Fibroblast of peridontal ligament (primary cell): ENCODE measurements at regions not wholly inside any gene's neighbourhood (a gene's known extent, or its start where the extent isn't known, plus 50 kb on each side); places are given as distances from the start of the nearest gene placed in this dataset.

Experiments used
- DNase-seq: peaks from one replicate; pipeline ENCODE4 v3.0.0-alpha.2; 2010; ENCODE audit errors: extremely low read depth

- DNase-seq: no peak
These were observed 55.7 kb downstream of the RTL6 start for GRCh38 chr22:44442186-44442815.

GRCh38 chr22:44441401-44442185 lies 56.4 kb downstream of the RTL6 start:
- DNase-seq: no peak

GRCh38 chr22:44440224-44441160 lies 57.5 kb downstream of the RTL6 start:
- no peak for DNase-seq

- DNase-seq: no peak
These were observed 58.4 kb downstream of the RTL6 start for GRCh38 chr22:44439356-44440223.

- DNase-seq: no peak
These were observed 59.4 kb downstream of the RTL6 start for GRCh38 chr22:44438481-44439131.

- no peak for DNase-seq
These were observed 60.0 kb downstream of the RTL6 start for GRCh38 chr22:44438056-44438455.

GRCh38 chr22:44437216-44438055 lies 60.6 kb downstream of the RTL6 start:
- peak; percentile 8 for DNase-seq

- no peak for DNase-seq
These were observed 61.3 kb downstream of the RTL6 start for GRCh38 chr22:44436736-44437135.

- no peak for DNase-seq
These were observed 66.8 kb downstream of the RTL6 start for GRCh38 chr22:44431256-44431655.

- DNase-seq: no peak
These were observed 67.3 kb downstream of the RTL6 start for GRCh38 chr22:44430716-44431115.

GRCh38 chr22:44429941-44430587 lies 68.0 kb downstream of the RTL6 start:
- no peak for DNase-seq

GRCh38 chr22:44428941-44429830 lies 68.8 kb downstream of the RTL6 start:
- DNase-seq: no peak

GRCh38 chr22:44427611-44428470 lies 70.2 kb downstream of the RTL6 start:
- DNase-seq: no peak

GRCh38 chr22:44426981-44427380 lies 71.1 kb downstream of the RTL6 start:
- no peak for DNase-seq

- no peak for DNase-seq
These were observed 72.4 kb downstream of the RTL6 start for GRCh38 chr22:44425694-44426045.

GRCh38 chr22:44424867-44425693 lies 73.0 kb downstream of the RTL6 start:
- DNase-seq: peak; percentile 3

GRCh38 chr22:44424359-44424682 lies 73.7 kb downstream of the RTL6 start:
- no peak for DNase-seq
